ENCODE measurements at regions not wholly inside any gene's neighbourhood (a gene's known extent, or its start where the extent isn't known, plus 50 kb on each side); places are given as distances from the start of the nearest gene placed in this dataset.

DNA sequence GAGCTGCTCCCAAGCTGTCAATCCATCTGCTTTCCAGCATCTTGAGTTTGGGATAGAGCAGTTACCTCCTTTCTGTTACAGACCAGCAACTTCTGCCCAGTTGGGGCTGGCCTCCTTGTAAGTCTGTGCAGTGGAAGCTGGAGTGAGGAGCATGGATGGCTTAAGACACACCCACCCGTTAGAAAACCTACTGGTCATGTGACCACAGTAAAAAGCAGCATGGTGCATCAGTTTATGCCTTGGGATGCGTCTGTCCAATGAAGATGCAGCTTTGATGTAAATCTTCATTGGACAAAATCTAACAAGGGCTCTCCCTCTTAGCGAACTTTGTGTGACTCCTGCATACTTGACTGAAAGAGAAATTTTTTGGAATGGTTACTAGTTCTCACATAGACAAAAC, 453.5 kb downstream of the TYW1 start:
- TF ChIP-seq FOXP2 (optimal IDR thresholded peaks at IDR 0.05; ENCODE audit: borderline replicate concordance, extremely low read depth, extremely low read length, insufficient read depth) (no peak), SIN3A (IDR thresholded peaks at IDR 0.05; ENCODE audit: borderline replicate concordance, insufficient read depth, low read length) (no peak), POLR2AphosphoS5 (IDR thresholded peaks at IDR 0.05; ENCODE audit: low read depth, low read length) (no peak), TAF1 (IDR thresholded peaks at IDR 0.05; ENCODE audit: borderline replicate concordance, insufficient read depth, low read length) (no peak)
- TF ChIP-seq, protein P1, sequence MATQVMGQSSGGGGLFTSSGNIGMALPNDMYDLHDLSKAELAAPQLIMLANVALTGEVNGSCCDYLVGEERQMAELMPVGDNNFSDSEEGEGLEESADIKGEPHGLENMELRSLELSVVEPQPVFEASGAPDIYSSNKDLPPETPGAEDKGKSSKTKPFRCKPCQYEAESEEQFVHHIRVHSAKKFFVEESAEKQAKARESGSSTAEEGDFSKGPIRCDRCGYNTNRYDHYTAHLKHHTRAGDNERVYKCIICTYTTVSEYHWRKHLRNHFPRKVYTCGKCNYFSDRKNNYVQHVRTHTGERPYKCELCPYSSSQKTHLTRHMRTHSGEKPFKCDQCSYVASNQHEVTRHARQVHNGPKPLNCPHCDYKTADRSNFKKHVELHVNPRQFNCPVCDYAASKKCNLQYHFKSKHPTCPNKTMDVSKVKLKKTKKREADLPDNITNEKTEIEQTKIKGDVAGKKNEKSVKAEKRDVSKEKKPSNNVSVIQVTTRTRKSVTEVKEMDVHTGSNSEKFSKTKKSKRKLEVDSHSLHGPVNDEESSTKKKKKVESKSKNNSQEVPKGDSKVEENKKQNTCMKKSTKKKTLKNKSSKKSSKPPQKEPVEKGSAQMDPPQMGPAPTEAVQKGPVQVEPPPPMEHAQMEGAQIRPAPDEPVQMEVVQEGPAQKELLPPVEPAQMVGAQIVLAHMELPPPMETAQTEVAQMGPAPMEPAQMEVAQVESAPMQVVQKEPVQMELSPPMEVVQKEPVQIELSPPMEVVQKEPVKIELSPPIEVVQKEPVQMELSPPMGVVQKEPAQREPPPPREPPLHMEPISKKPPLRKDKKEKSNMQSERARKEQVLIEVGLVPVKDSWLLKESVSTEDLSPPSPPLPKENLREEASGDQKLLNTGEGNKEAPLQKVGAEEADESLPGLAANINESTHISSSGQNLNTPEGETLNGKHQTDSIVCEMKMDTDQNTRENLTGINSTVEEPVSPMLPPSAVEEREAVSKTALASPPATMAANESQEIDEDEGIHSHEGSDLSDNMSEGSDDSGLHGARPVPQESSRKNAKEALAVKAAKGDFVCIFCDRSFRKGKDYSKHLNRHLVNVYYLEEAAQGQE (IDR thresholded peaks at IDR 0.05; ENCODE audit: insufficient read depth in 1 of 2, low read depth in 2 of 2, low read length in 2 of 2), result no peak

GRCh38 chr7:67451306-67451705, 454.7 kb downstream of the TYW1 start:
- TF ChIP-seq SIN3A (IDR thresholded peaks at IDR 0.05; ENCODE audit: borderline replicate concordance, insufficient read depth, low read length), result no peak
- no peak for TF ChIP-seq POLR2AphosphoS5 (IDR thresholded peaks at IDR 0.05; ENCODE audit: low read depth, low read length)
- TF ChIP-seq TAF1 (IDR thresholded peaks at IDR 0.05; ENCODE audit: borderline replicate concordance, insufficient read depth, low read length), result no peak
- TF ChIP-seq, protein P1 (IDR thresholded peaks at IDR 0.05; ENCODE audit: insufficient read depth in 1 of 2, low read depth in 2 of 2, low read length in 2 of 2), result no peak
- TF ChIP-seq FOXP2 (optimal IDR thresholded peaks at IDR 0.05; ENCODE audit: borderline replicate concordance, extremely low read depth, extremely low read length, insufficient read depth), result no peak

DNA sequence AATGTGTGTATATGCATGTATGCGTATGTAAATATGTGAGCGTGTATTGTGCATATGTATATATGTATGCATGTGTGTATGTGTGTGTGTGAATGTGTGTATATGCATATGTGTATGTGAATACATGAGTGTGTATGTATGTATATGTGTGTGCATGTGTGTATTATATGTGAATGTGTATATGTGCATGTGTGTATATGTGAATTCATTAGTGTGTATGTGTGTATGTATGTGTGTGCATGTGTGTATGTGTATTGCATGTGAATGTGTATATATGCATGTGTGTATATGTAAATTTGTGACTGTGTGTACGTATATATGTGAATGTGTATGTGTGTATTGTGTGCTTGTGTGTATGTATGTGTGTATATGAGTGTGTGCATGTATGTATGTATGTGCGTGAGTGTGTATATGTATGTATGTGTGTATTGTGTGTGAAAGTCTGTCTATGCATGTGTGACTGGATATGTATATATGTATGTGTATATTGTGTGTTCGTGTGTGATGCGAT, 455.9 kb downstream of the TYW1 start:
- TF ChIP-seq TAF1 (IDR thresholded peaks at IDR 0.05; ENCODE audit: borderline replicate concordance, insufficient read depth, low read length) (no peak), FOXP2 (optimal IDR thresholded peaks at IDR 0.05; ENCODE audit: borderline replicate concordance, extremely low read depth, extremely low read length, insufficient read depth) (no peak), POLR2AphosphoS5 (IDR thresholded peaks at IDR 0.05; ENCODE audit: low read depth, low read length) (no peak), SIN3A (IDR thresholded peaks at IDR 0.05; ENCODE audit: borderline replicate concordance, insufficient read depth, low read length) (no peak)
- TF ChIP-seq, protein P1 (IDR thresholded peaks at IDR 0.05; ENCODE audit: insufficient read depth in 1 of 2, low read depth in 2 of 2, low read length in 2 of 2), result no peak

GRCh38 chr7:67453580-67454380, 457.1 kb downstream of the TYW1 start:
- TF ChIP-seq, protein P1 (IDR thresholded peaks at IDR 0.05; ENCODE audit: insufficient read depth in 1 of 2, low read depth in 2 of 2, low read length in 2 of 2), result no peak
- TF ChIP-seq SIN3A (IDR thresholded peaks at IDR 0.05; ENCODE audit: borderline replicate concordance, insufficient read depth, low read length) (no peak), POLR2AphosphoS5 (IDR thresholded peaks at IDR 0.05; ENCODE audit: low read depth, low read length) (no peak), FOXP2 (optimal IDR thresholded peaks at IDR 0.05; ENCODE audit: borderline replicate concordance, extremely low read depth, extremely low read length, insufficient read depth) (no peak), TAF1 (IDR thresholded peaks at IDR 0.05; ENCODE audit: borderline replicate concordance, insufficient read depth, low read length) (no peak)

Data from PFSK-1 (cell line).